Thyroid gland (tissue), 4 donors: ENCODE measurements at regions not wholly inside any gene's neighbourhood (a gene's known extent, or its start where the extent isn't known, plus 50 kb on each side); places are given as distances from the start of the nearest gene placed in this dataset.

ENCODE experiments used
- DNase-seq, 2 donors: peaks; one replicate each; pipeline ENCODE4 v3.0.0-alpha.2; 2019
- H3K27ac ChIP-seq, 3 donors: fragments of 200-600 bp; sonication (generic); 1 replicate in 2 of 3; 2 replicates in 1 of 3; pipeline ENCODE4 v1.5.1; 2016 to 2019; ENCODE audit warnings: mild to moderate bottlenecking in 1 of 3, moderate library complexity in 1 of 3
- H3K27me3 ChIP-seq: fragments of 200-600 bp; sonication (generic); one replicate; pipeline ENCODE4 v1.5.1; 2019
- H3K36me3 ChIP-seq, 2 donors: fragments of 200-600 bp; sonication (generic); one replicate each; pipeline ENCODE4 v1.5.1; 2016 to 2019
- H3K4me1 ChIP-seq, 2 donors: fragments of 200-600 bp; sonication (generic); one replicate each; pipeline ENCODE4 v1.5.1; 2017 to 2019
- H3K4me3 ChIP-seq, 3 donors: fragments of 200-600 bp; sonication (generic); replicated peaks in 1 of 3; 1 replicate in 2 of 3; 2 replicates in 1 of 3; pipeline ENCODE4 v1.5.1; 2016; ENCODE audit warnings: mild to moderate bottlenecking in 1 of 3
- H3K9me3 ChIP-seq: fragments of 200-600 bp; sonication (generic); one replicate; pipeline ENCODE4 v1.5.1; 2017
- CTCF ChIP-seq, 6 experiments: fragments of 200-600 bp in 3 of 6; fragments of 450-650 bp in 3 of 6; sonication (generic) in 3 of 6; IDR thresholded peaks; one replicate each; pipeline ENCODE4 v1.5.1; 2016 to 2019; ENCODE audit warnings: antibody characterized with exemption in 6 of 6, mild to moderate bottlenecking in 2 of 6, inconsistent platforms in 1 of 6, moderate library complexity in 1 of 6
- POLR2A ChIP-seq, 2 donors: fragments of 450-650 bp; IDR thresholded peaks; one replicate each; pipeline ENCODE4 v1.6.1; 2017; ENCODE audit warnings: antibody characterized with exemption in 2 of 2, mild to moderate bottlenecking in 2 of 2, moderate library complexity in 1 of 2
- WGBS, 2 donors: methylation state at CpG; one replicate each; pipeline ENCODE4 v1.1.5; 2017; 5-methylcytosine and 5-hydroxymethylcytosine counted together
- intact Hi-C: fragments of 100-400 bp; cut with DNase I; formaldehyde crosslinking; loops from one replicate; pipeline ENCODE4 v1.15.1; 2023

- TF ChIP-seq POLR2A (IDR thresholded peaks at IDR 0.05) (no peak), CTCF (IDR thresholded peaks at IDR 0.05) (no peak)
- Histone ChIP-seq H3K4me3 (no peak overlapping the region), H3K4me1 (no peaks in the 10 kb centered on the region), H3K27me3 (no peaks in the 10 kb centered on the region), H3K9me3 (no peaks in the 10 kb centered on the region), H3K36me3 (no peaks in the 10 kb centered on the region), H3K27ac (no peak overlapping the region)
- DNase-seq, result no peak
- intact Hi-C loops, result no loop called here
- 97 to 98% methylated on average over 1 of the region's 1 CpG for WGBS, 2 donors
Measured at GRCh38 chr6:140281767-140282166, 907.3 kb upstream of the CITED2 start.

- H3K4me3 ChIP-seq, result no peak overlapping the region
- no peaks in the 10 kb centered on the region for H3K9me3 ChIP-seq
- intact Hi-C loops, result no loop called here
- no peak overlapping the region for H3K27ac ChIP-seq
- no peak for DNase-seq
- no peaks in the 10 kb centered on the region for H3K4me1 ChIP-seq
- WGBS, 2 donors, result 96 to 97% methylated on average over 2 of the region's 2 CpGs
- TF ChIP-seq CTCF (IDR thresholded peaks at IDR 0.05) (no peak), POLR2A (IDR thresholded peaks at IDR 0.05) (no peak)
- H3K36me3 ChIP-seq, result no peaks in the 10 kb centered on the region
- H3K27me3 ChIP-seq, result no peaks in the 10 kb centered on the region
Measured at GRCh38 chr6:140281236-140281635, 906.8 kb upstream of the CITED2 start.

GRCh38 chr6:140276719-140277118 lies 902.3 kb upstream of the CITED2 start:
- no peaks in the 10 kb centered on the region for H3K36me3 ChIP-seq
- H3K27me3 ChIP-seq, result no peaks in the 10 kb centered on the region
- no peak overlapping the region for H3K4me3 ChIP-seq
- no peak for DNase-seq
- no peak overlapping the region for H3K27ac ChIP-seq
- intact Hi-C loops, result no loop called here
- H3K4me1 ChIP-seq, result peaks cover 0 to 5% of the 10 kb centered on the region in 2 donors
- TF ChIP-seq CTCF (IDR thresholded peaks at IDR 0.05) (no peak), POLR2A (IDR thresholded peaks at IDR 0.05) (no peak)
- no peaks in the 10 kb centered on the region for H3K9me3 ChIP-seq
- 87 to 94% methylated on average over 1 of the region's 1 CpG for WGBS, 2 donors

GRCh38 chr6:140276133-140276532 lies 901.7 kb upstream of the CITED2 start:
- no peak overlapping the region for H3K27ac ChIP-seq
- peaks cover 0 to 7% of the 10 kb centered on the region in 2 donors for H3K4me1 ChIP-seq
- intact Hi-C loops, result no loop called here
- H3K27me3 ChIP-seq, result no peaks in the 10 kb centered on the region
- H3K36me3 ChIP-seq, result no peaks in the 10 kb centered on the region
- DNase-seq, result no peak
- no peaks in the 10 kb centered on the region for H3K9me3 ChIP-seq
- no peak overlapping the region for H3K4me3 ChIP-seq
- 94 to 97% methylated on average over 1 of the region's 1 CpG for WGBS, 2 donors
- no peak for TF ChIP-seq CTCF (IDR thresholded peaks at IDR 0.05)
- TF ChIP-seq POLR2A (IDR thresholded peaks at IDR 0.05), result no peak

- no peak for DNase-seq
- intact Hi-C loops, result no loop called here
- H3K4me1 ChIP-seq, result peaks cover 0 to 7% of the 10 kb centered on the region in 2 donors
- H3K27me3 ChIP-seq, result no peaks in the 10 kb centered on the region
- no peaks in the 10 kb centered on the region for H3K36me3 ChIP-seq
- no peaks in the 10 kb centered on the region for H3K9me3 ChIP-seq
- no peak overlapping the region for H3K27ac ChIP-seq
- TF ChIP-seq CTCF (IDR thresholded peaks at IDR 0.05) (no peak), POLR2A (IDR thresholded peaks at IDR 0.05) (no peak)
- H3K4me3 ChIP-seq, result no peak overlapping the region
Measured at GRCh38 chr6:140275725-140276124, 901.3 kb upstream of the CITED2 start.
